Lower leg skin (tissue), 3 donors: ENCODE measurements at regions not wholly inside any gene's neighbourhood (a gene's known extent, or its start where the extent isn't known, plus 50 kb on each side); places are given as distances from the start of the nearest gene placed in this dataset.

Experiments
- CTCF ChIP-seq, 3 donors: fragments of 450-650 bp; IDR thresholded peaks; one replicate each; pipeline ENCODE4 v1.5.1; 2016; ENCODE audit warnings: antibody characterized with exemption in 3 of 3, mild to moderate bottlenecking in 3 of 3, moderate library complexity in 2 of 3
- POLR2A ChIP-seq, 2 donors: fragments of 450-650 bp; IDR thresholded peaks; one replicate each; pipeline ENCODE4 v1.6.1; 2016 to 2017; ENCODE audit warnings: antibody characterized with exemption in 2 of 2, mild to moderate bottlenecking in 1 of 2, moderate library complexity in 1 of 2

- no peak for TF ChIP-seq CTCF (IDR thresholded peaks at IDR 0.05)
- TF ChIP-seq POLR2A (IDR thresholded peaks at IDR 0.05) = no peak
Observed at GRCh38 chr6:126253431-126253830, 86.5 kb upstream of the CENPW start.
